Stimulated activated CD4-positive, alpha-beta T cell treated with anti-CD3 and anti-CD28 coated beads, Interleukin-15, amount 100 ng/mL, for 48 hours (primary cell): ENCODE measurements at regions not wholly inside any gene's neighbourhood (a gene's known extent, or its start where the extent isn't known, plus 50 kb on each side); places are given as distances from the start of the nearest gene placed in this dataset.
A peak's percentile ranks its signal among the peaks of the same experiment; 100 is the strongest.
"Not testable (repeated sequence)": the region's sequence is repeated elsewhere in the genome, so short reads cannot be mapped to it uniquely, and the experiment has no call there.

ENCODE experiments used
- DNase-seq, 2 donors: peaks; one replicate each; pipeline ENCODE4 v3.0.0-alpha.2; 2020; ENCODE audit warnings: low read depth in 2 of 2

GRCh38 chr3:15851735-15852134 is 54.0 kb upstream of the ANKRD28 start:
- DNase-seq, result no peak

GRCh38 chr3:15858547-15859506 is 61.0 kb upstream of the ANKRD28 start:
- DNase-seq, result peak; percentile 55 to 56

GRCh38 chr3:15859507-15860013 is 61.8 kb upstream of the ANKRD28 start:
- DNase-seq, result peak; percentile 52 to 71

- peak in 1 of 2 donors; percentile 20 for DNase-seq
Measured at GRCh38 chr3:15860014-15860934, 62.5 kb upstream of the ANKRD28 start.

- no peak for DNase-seq
Measured at GRCh38 chr3:15861163-15861562, 63.4 kb upstream of the ANKRD28 start.

GRCh38 chr3:15872807-15873206 is 75.0 kb upstream of the ANKRD28 start:
- no peak for DNase-seq

GRCh38 chr3:15873415-15873814 is 75.6 kb upstream of the ANKRD28 start:
- no peak for DNase-seq

- DNase-seq, result no peak
Measured at GRCh38 chr3:15875016-15875689, 77.4 kb upstream of the ANKRD28 start.

- DNase-seq, result no peak
Measured at GRCh38 chr3:15876669-15877068, 78.9 kb upstream of the ANKRD28 start.

GRCh38 chr3:15877813-15878212 is 80.0 kb upstream of the ANKRD28 start:
- no peak for DNase-seq

- not testable (repeated sequence) for DNase-seq
Measured at GRCh38 chr3:15879787-15880186, 82.0 kb upstream of the ANKRD28 start.

- no peak for DNase-seq
Measured at GRCh38 chr3:15882577-15882976, 84.8 kb upstream of the ANKRD28 start.

GRCh38 chr3:15884132-15884531 is 86.4 kb upstream of the ANKRD28 start:
- DNase-seq, result no peak

GRCh38 chr3:15886521-15886920 is 88.7 kb upstream of the ANKRD28 start:
- DNase-seq, result no peak

- DNase-seq, result no peak
Measured at GRCh38 chr3:15887261-15887660, 89.5 kb upstream of the ANKRD28 start.

GRCh38 chr3:15889936-15890335 is 92.2 kb upstream of the ANKRD28 start:
- DNase-seq, result no peak

GRCh38 chr3:15892311-15893227 is 94.8 kb upstream of the ANKRD28 start:
- DNase-seq, result no peak

GRCh38 chr3:15894382-15894781 is 96.6 kb upstream of the ANKRD28 start:
- DNase-seq, result no peak

- no peak for DNase-seq
Measured at GRCh38 chr3:15896500-15896899, 98.7 kb upstream of the ANKRD28 start.

- no peak for DNase-seq
Measured at GRCh38 chr3:15899388-15899787, 101.6 kb upstream of the ANKRD28 start.

- no peak for DNase-seq
Measured at GRCh38 chr3:15903164-15903563, 105.4 kb upstream of the ANKRD28 start.
